Osteoblast (primary cell): ENCODE measurements at regions not wholly inside any gene's neighbourhood (a gene's known extent, or its start where the extent isn't known, plus 50 kb on each side); places are given as distances from the start of the nearest gene placed in this dataset.

ENCODE experiments used
- DNase-seq: peaks from one replicate; pipeline ENCODE4 v3.0.0; 2011; ENCODE audit warnings: low spot score, mixed read lengths; ENCODE audit not compliant: insufficient read length; ENCODE audit errors: missing footprints
- H2AFZ ChIP-seq: 2 replicates; pipeline ENCODE4 v1.6.0; 2011; ENCODE audit warnings: mild to moderate bottlenecking, low read length
- H3K27ac ChIP-seq: 2 replicates; pipeline ENCODE4 v1.5.1; 2011; ENCODE audit warnings: mild to moderate bottlenecking, low read depth, low read length, moderate library complexity
- H3K27me3 ChIP-seq: 2 replicates; pipeline ENCODE4 v1.6.0; 2012; ENCODE audit warnings: mild to moderate bottlenecking, control low read depth, inconsistent platforms, low read length, moderate library complexity; ENCODE audit not compliant: insufficient read depth
- H3K36me3 ChIP-seq: 2 replicates; pipeline ENCODE4 v1.5.1; 2011; ENCODE audit warnings: mild to moderate bottlenecking, low read length, control low read depth, moderate library complexity; ENCODE audit not compliant: insufficient read depth
- H3K4me1 ChIP-seq: 2 replicates; pipeline ENCODE4 v1.5.1; 2011; ENCODE audit warnings: mild to moderate bottlenecking, low read length, control low read depth, moderate library complexity; ENCODE audit not compliant: insufficient read depth
- H3K4me2 ChIP-seq: 2 replicates; pipeline ENCODE4 v1.6.0; 2011; ENCODE audit warnings: mild to moderate bottlenecking, low read length; ENCODE audit not compliant: insufficient read depth
- H3K4me3 ChIP-seq: fragments of 200-600 bp; sonication (generic); 3 replicates; pipeline ENCODE4 v1.5.1; 2012; ENCODE audit warnings: mild to moderate bottlenecking, low read length, inconsistent platforms; ENCODE audit not compliant: insufficient read depth
- H3K79me2 ChIP-seq: 2 replicates; pipeline ENCODE4 v1.6.0; 2012; ENCODE audit warnings: mild to moderate bottlenecking, low read length, control low read depth, inconsistent platforms; ENCODE audit not compliant: insufficient read depth
- H3K9me3 ChIP-seq: 2 replicates; pipeline ENCODE4 v1.5.1; 2011; ENCODE audit warnings: low read depth, low read length, control low read depth
- H4K20me1 ChIP-seq: 2 replicates; pipeline ENCODE4 v1.6.0; 2012; ENCODE audit warnings: mild to moderate bottlenecking, low read length, control low read depth; ENCODE audit not compliant: insufficient read depth
- TF ChIP-seq, protein P1 (sequence below): IDR thresholded peaks from 2 replicates; pipeline ENCODE4 v1.5.1; 2011; ENCODE audit warnings: mild to moderate bottlenecking, low read depth, low read length, moderate library complexity; ENCODE audit errors: extremely low read depth

DNA sequence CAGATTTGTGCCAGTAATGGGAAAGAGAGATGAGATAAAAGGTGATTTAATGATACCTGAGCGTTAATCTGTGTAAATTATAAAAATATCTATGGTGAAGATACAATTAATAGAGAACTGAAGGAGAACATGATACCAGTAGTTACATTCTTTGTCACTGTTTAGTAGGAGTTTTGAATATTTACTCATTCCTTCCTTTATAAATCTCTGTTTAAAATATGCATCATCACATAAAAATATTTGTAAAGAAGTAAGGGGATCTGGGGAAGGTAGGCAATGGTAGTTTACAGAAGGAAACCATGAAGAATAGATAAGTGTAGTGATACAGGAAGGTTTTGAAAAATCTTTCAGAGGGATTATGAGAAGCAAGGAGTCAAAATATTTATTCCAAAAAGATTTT, 190.6 kb upstream of the PCDH18 start:
- no peak for DNase-seq
- TF ChIP-seq, protein P1, sequence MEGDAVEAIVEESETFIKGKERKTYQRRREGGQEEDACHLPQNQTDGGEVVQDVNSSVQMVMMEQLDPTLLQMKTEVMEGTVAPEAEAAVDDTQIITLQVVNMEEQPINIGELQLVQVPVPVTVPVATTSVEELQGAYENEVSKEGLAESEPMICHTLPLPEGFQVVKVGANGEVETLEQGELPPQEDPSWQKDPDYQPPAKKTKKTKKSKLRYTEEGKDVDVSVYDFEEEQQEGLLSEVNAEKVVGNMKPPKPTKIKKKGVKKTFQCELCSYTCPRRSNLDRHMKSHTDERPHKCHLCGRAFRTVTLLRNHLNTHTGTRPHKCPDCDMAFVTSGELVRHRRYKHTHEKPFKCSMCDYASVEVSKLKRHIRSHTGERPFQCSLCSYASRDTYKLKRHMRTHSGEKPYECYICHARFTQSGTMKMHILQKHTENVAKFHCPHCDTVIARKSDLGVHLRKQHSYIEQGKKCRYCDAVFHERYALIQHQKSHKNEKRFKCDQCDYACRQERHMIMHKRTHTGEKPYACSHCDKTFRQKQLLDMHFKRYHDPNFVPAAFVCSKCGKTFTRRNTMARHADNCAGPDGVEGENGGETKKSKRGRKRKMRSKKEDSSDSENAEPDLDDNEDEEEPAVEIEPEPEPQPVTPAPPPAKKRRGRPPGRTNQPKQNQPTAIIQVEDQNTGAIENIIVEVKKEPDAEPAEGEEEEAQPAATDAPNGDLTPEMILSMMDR, result no peak
- Histone ChIP-seq H3K4me3 (no peak overlapping the region), H3K4me1 (no peaks in the 10 kb centered on the region), H2AFZ (no peak overlapping the region), H3K27ac (no peak overlapping the region), H3K9me3 (no peaks in the 10 kb centered on the region), H3K4me2 (no peak overlapping the region), H3K79me2 (no peaks in the 10 kb centered on the region), H4K20me1 (no peaks in the 10 kb centered on the region), H3K36me3 (no peaks in the 10 kb centered on the region), H3K27me3 (no peaks in the 10 kb centered on the region)

DNA sequence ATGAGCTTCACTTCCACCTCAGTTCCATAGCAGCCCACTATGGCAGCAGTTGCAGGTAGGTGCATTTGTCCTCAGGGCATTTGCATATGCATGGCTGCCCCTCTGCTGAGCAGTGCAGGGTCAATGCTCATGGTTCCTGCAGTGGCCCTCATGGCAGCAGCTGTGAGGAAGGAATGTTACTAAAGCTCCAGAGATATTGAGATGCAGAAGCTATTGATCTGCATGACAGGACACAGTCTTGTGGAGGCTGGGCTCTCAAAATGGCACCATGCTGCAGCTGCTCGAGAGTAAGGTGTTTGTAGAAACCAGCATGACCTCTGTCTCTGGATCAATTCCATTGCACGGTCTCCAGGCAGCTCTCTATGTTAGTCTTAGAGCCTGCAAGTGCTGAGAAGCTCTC, 179.2 kb upstream of the PCDH18 start:
- H3K4me2 ChIP-seq, result no peak overlapping the region
- H3K27me3 ChIP-seq, result no peaks in the 10 kb centered on the region
- H3K36me3 ChIP-seq, result no peaks in the 10 kb centered on the region
- no peak for DNase-seq
- no peaks in the 10 kb centered on the region for H3K9me3 ChIP-seq
- no peak overlapping the region for H2AFZ ChIP-seq
- H4K20me1 ChIP-seq, result no peaks in the 10 kb centered on the region
- H3K4me3 ChIP-seq, result no peak overlapping the region
- H3K4me1 ChIP-seq, result no peaks in the 10 kb centered on the region
- H3K79me2 ChIP-seq, result no peaks in the 10 kb centered on the region
- TF ChIP-seq, protein P1, result no peak
- no peak overlapping the region for H3K27ac ChIP-seq

DNA sequence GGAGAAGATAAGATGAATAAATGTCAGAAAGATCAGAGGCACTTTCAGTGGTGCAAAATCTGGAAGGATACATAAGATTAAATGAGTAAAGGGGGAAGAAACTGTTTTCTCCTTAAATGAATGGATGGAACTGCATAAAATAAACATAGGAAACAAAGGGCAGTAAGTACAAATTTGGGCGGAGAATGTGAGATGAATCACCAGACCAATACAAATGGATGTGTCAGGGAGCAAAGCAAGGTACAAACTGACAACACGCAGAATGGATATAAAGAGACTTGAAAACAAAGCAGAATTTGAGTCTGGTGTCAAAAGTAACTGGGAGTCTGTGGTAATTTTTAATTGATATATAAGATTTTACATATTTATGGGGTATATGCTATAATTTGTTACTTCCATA, 175.3 kb upstream of the PCDH18 start:
- H3K4me2 ChIP-seq, result no peak overlapping the region
- H3K79me2 ChIP-seq, result no peaks in the 10 kb centered on the region
- no peak overlapping the region for H3K4me3 ChIP-seq
- no peak overlapping the region for H2AFZ ChIP-seq
- H3K27me3 ChIP-seq, result no peaks in the 10 kb centered on the region
- no peaks in the 10 kb centered on the region for H4K20me1 ChIP-seq
- no peaks in the 10 kb centered on the region for H3K9me3 ChIP-seq
- H3K27ac ChIP-seq, result no peak overlapping the region
- peaks cover 6% of the 10 kb centered on the region for H3K4me1 ChIP-seq
- TF ChIP-seq, protein P1, result no peak
- no peaks in the 10 kb centered on the region for H3K36me3 ChIP-seq
- DNase-seq, result peak; percentile 43

DNA sequence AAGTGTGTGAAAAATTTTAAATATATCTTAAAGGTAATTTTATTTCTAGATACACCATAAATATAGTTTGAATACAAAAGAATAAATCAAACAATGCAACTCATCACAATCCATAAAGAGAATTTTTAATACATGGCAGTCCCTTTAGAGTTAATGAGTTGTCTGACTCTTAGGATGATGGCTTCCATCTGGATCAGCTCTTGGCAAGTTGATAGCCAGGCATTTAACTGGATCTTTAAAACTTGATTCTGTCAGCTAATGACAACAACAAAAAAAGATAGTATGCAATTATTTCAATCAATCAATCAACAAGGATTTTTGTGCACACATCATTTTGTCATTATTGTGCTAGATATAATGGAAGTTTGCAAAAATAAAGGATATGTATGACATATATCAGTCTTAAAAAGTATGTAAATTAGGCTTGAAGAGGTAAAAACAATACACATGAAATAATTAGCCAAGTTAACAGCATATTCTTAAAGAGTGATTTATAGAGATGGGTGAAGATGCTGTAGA, 174.9 kb upstream of the PCDH18 start:
- Histone ChIP-seq H3K27me3 (no peaks in the 10 kb centered on the region), H3K9me3 (no peaks in the 10 kb centered on the region), H3K27ac (no peak overlapping the region), H3K36me3 (no peaks in the 10 kb centered on the region), H2AFZ (no peak overlapping the region), H3K4me2 (no peak overlapping the region), H3K4me3 (no peak overlapping the region), H3K4me1 (peaks cover 6% of the 10 kb centered on the region), H3K79me2 (no peaks in the 10 kb centered on the region), H4K20me1 (no peaks in the 10 kb centered on the region)
- no peak for DNase-seq
- TF ChIP-seq, protein P1, result no peak
